ENCODE measurements at regions not wholly inside any gene's neighbourhood (a gene's known extent, or its start where the extent isn't known, plus 50 kb on each side); places are given as distances from the start of the nearest gene placed in this dataset.

- TF ChIP-seq POLR2A (IDR thresholded peaks at IDR 0.05): no peak
- no peak for TF ChIP-seq EP300 (IDR thresholded peaks at IDR 0.05)
- TF ChIP-seq POLR2AphosphoS5 (IDR thresholded peaks at IDR 0.05): no peak
Observed at GRCh38 chr22:22062306-22062793, 79.8 kb upstream of the TOP3B start.

All from sigmoid colon (tissue), 4 donors.